Stimulated activated CD4-positive, alpha-beta T cell treated with anti-CD3 and anti-CD28 coated beads, Interleukin-15, amount 100 ng/mL, for 48 hours (primary cell): ENCODE measurements at regions not wholly inside any gene's neighbourhood (a gene's known extent, or its start where the extent isn't known, plus 50 kb on each side); places are given as distances from the start of the nearest gene placed in this dataset.

Experiments
- DNase-seq, 2 donors: peaks; one replicate each; pipeline ENCODE4 v3.0.0-alpha.2; 2020; ENCODE audit warnings: low read depth in 2 of 2

DNA sequence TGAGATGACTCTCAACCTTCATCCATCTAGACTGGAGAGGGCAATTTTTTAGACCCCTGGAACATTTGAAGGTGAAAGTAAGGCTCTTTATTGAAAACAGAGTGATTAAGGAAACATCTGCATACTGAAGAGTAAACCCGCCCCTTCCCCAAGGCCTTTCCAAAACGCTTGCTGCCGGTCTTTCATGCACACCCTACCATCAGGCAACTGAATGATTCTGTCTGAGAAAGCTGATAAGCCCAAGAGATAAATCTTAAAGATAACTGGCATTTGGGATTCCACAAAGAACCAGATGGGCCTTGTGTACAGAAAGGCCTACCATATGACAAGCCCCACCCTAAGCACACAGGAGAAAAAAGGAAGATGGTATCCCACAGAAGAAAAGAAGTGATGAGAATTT, 54.4 kb upstream of the PIK3R1 start:
- DNase-seq = no peak

DNA sequence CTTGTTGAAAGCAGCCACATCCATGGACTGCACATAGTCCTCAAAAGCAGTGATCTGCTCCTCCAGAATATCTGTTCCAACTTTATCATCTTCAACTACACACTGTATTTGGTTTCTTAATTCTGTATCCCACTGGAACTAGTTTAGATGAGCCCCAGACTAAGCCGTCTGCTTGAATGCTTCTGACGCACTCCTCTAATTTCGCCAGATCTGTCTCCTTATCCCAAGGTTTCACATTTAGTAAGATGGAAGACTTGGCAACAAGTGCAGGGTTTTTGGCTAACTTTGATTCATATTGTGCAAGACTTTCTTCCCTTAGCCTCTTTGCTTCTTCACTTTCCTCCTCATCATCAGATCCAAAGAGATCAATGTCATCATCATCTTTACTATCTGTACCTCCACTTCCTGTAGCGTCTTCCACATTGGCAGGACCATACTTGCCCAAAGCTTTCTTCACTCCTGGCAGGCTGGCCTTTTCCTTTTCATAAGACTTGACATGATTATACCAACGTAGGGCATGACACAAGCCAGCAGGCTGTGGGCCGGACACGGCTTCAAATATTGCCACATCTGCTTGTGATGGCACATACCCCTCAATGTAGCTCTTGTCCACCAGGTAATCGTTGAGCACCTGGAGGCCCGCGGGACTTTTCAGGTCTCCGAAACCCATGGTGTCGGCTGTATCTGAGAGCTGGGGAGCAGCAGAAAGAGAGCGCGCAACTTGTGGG, 56.2 kb upstream of the PIK3R1 start:
- no peak for DNase-seq

DNA sequence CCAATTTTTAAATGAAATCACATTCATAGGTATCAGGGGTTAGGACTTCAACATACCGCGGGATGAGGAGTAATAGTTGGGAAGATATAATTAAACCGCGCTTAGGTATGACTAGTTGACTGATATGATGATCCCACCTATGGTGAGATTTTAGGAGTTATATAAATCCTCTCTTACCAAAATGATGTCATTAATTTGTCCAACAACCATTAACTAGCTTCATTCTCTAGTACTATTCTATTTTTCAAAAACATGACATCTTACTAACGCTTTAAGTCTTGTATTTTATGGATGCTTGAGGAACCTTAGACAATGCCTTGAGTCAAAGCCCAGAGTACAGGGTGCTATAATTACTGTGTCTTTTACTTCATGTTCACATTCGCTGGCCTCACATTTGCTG, 59.6 kb upstream of the PIK3R1 start:
- no peak for DNase-seq

DNA sequence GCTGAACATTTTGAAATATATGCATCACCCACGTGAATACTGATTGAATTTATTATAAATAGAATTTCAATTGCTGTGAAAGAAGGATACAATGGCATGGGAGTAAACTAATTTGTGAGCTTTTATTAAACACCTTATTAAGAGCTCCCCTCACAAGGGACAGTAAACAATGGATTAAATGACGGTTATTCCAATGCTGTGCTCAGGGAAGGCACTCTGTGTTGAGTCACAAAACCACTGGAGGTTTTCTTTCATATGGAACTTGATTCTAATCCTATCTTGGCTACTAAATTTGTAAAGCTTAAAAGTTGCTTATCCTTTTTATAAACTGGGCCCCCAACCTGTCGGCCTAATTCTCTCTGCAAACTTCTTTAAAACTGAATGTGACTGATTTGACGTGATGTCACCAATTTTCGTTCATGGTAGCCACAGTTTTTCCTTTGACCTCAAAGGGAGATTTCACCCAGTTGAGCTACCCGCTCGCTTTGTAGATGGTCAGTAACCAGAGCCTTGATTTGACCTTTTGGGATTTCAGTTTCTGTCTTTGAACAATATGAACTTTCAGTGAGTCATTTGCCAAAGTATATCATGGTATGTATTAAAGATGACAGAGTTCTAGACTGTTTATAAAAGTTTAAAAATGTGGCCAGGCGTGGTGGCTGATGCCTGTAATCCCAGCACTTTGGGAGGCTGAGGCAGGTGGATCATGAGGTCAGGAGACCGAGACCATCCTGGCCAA, 61.3 kb upstream of the PIK3R1 start:
- DNase-seq = no peak

DNA sequence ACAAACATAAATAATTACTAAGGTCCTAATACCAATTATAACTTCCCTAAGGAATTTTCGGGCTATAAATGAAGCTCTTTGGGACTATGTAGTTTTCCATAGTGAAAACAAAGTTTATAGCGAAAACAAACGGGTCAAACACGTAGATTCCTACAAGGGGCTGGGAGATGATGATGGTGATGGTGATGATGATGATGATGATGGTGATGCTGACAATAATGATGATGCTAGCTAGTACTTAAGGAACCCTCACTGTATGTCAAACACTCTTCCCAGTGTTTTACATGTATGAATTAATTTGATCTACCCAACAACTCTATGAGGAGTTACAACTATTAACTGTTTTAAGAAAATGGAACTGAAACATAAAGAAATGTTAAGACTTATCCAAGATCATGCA, 63.7 kb upstream of the PIK3R1 start:
- no peak for DNase-seq

DNA sequence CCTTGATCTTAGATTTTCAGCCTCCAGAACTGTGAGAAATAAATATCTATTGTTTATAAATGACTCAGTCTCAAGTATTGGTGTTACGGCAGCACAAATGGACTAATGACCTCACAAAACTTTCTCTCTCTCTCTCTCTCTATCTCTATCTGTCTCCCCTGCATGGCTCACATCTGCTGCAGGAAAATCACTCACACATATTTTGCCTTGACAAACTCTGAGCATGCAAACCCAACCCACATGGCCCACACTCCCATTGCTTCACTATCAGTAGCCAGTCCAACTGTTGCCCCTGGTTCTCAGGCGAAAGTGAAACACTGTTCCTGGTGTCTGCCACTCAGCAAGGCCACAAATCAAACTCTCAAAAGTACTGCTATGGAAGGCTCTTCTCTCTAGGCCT, 66.4 kb upstream of the PIK3R1 start:
- no peak for DNase-seq

DNA sequence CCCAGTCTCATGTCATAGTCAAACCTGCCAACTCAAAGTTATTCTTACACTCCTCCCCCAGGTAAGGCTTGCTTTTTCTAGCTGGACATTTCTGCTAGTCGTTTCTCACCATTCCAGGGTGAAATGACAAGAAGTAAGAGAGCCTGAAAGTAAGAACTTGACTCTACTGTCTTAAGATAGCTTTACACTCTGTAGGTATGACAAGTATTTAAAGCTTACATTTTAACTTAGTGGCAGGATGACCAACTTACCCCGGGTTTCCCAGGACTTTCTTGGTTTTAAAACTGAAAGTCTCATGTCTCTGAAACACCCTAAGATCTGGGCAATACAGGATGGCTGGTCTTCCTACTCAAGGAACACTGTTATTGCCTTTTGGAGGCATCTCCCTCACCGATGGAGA, 67.5 kb upstream of the PIK3R1 start:
- DNase-seq = no peak

DNA sequence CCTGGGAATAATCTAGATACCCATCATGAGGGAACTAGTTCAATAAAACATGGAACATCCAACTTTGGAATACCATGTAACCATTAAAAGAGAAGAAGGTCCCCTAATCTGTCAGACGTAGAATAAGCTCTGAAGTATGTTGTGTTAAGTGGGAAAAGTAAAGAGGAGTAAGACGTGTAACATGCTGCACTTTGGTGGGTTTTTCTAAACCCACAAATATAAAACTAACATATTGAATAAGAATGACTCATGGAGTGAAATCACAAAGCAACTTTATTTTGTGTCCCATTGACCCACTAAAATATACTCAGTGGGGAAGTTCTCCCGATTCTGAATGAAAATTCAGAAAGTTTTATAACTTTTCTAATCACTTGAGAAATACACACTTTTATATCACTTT, 67.9 kb upstream of the PIK3R1 start:
- no peak for DNase-seq

DNA sequence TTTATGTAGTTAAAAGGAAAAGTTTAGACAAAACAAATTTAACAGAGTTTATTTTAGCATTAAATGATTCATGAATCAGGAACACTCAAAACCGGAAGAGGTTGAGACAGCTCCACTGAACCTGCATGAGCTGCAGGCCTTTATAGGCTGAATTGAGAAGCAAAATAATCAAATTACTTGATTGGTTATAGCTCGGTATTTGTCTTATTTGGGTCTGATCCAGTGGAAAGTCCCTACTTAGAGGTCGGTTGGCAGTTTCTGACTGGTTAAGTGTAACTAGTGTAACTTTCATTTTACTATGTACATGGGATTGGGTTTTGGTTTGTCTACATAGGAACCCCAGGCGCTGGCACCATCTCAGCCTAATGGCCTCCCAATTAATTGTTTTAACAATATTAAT, 74.1 kb upstream of the PIK3R1 start:
- DNase-seq = no peak

DNA sequence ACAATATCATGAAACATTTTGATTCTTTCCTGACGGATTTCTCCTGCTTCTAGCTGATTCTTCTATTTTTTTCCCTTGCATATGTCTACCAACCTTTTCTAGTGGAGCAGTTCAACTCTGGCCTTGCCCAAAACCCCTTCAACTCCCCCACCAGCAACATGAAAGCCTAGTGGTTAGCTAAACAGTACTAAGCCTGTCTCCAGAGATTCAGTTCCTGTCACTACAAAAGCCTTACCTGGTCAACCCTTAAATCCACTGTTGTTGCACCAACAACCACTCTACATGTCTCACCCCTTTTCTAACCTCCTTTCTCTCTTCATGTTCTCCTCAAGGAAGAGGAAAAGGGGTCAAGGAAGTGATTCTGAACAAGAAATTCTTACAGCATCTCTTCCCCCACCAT, 74.8 kb upstream of the PIK3R1 start:
- no peak for DNase-seq

DNA sequence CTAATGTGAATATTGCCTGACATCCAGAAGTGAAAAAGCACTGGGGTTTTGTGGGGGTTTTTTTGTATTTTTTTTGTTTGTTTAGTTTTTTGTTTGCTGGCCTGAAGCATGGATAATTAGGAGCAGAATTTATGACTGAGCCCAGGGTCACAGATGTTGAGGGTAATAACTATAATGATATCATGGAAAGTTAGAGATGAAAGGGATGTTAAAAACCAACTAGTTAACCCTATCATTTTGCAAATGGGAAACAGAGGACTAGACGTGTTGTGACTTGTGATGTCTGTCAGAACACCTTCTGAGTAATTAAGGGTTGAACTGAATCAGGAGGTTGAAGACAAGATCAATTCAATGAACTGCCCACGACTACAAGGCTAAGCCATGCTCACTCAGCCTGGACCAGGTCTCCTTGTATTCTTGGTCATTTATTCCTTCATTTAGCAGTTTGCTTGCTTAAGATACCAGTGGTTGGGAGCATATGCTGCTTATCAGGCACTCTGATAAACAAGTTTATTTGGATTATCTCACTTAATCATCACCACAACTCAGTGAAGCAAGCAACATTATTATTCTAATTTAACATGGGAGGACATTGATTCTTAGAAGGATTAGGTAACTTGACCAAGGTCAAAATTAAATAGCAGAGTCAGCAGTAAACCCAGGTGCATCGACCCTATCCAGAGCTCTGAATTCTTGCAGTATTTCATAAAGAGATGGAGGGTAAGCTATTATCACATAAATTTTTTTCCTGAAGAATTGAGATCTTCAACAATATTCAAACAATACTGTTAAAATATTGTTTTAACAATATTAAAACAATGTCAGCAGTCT, 75.7 kb upstream of the PIK3R1 start:
- DNase-seq = no peak

DNA sequence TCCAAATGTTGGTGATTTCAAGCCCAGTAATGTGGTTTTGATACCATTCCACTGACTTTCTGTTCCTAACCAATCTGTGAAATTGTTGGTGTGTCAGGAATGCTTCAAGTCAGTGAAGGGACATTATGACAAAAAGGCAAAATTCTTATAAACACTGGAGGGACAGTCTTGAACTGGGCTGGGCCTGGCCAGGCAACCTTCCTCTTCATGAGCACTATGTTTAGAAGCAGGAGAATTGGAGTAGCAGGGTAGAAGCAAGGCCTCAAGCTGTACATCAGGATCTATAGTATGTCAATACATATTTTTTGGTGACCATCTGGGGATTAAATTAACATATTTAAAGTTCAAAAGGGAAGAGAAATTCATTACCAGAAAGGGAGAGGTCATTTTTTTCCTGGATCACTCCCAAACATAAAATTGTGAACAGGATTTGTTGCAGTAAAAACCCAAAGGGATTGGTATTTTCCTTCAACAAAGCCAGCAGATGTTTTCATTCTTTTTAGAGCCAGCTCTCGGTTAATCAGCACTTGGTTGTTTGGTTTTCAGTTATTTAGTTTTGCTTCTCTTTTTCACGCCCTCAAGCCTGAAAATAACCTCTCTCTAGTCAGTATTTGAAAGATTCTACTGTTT, 77.9 kb upstream of the PIK3R1 start:
- no peak for DNase-seq

DNA sequence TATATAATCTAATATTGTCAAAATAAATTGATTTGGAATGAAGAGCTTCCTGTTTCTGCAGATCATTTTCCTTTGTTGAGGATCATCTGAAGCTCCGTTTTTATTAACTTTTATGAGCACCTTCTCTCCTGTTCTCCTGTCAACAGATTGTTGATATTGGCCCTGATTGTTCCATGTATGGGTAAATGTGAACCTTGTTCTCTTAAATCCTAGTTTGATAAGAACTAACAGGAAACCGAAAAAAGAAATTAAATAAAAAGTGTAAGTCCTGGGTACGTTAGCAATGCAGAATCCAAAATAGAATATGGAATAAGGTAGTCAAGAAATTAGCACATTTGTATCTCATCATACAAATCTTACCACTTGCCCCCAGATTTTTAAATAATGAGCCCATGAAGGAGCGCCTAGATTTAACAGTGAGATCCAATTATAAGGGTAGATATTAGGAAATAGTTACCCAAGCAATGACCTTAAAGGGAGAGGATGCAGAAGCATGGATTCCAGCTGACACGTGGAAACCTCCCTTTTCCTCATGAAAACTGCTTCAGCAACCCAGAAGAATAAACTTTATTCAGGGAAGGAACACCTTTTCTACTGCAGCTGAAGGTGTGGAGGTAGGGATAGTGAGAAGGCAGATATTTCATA, 80.8 kb upstream of the PIK3R1 start:
- no peak for DNase-seq

DNA sequence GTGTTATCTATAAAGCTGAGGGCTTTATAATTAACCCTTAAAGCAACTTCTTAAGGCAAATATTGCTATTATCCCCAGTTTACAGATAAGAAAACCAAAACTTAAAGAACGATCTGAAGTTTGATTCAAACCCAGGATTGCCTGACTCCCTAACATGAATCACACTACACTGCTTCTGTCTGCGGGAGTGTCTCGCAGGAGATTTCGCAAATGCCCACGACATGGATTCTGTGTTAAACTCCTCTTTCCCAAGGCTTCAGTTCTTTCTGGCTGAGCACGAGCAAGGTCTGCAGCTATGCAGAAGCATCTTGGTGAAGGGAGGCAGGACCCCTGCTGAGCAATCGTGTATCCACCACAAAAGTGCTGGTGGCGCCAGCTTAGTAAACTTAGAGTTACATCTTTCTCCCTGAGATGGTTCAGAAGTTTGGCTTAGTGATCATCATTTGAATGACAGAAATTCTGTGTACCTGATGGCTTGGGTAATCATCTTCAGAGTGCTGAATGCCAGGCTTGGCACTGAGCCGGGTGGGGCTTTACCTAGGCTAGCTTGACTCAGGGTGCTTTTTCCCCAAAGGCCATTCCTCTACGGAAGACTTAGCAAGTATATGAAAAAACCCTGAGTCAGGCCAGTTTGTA, 81.4 kb upstream of the PIK3R1 start:
- DNase-seq = no peak

DNA sequence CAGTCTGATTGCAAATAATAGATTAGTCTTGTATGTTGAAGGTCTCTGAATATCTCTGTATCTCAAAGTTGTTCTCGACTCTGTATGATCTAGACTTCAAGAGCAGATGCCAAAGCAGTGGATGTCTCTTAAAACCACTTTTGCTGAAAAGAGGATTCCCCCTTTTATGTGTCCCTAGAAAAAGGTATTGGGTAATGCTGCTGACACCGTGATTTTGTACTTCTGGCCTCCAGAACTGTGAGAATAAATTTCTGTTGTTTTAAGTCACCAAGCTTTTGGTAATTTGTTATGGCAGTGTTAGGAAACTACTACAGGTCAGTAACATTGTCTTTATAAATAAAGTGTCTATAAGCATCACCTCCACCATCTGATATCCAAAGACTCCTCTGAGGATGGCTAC, 85.3 kb upstream of the PIK3R1 start:
- no peak for DNase-seq

DNA sequence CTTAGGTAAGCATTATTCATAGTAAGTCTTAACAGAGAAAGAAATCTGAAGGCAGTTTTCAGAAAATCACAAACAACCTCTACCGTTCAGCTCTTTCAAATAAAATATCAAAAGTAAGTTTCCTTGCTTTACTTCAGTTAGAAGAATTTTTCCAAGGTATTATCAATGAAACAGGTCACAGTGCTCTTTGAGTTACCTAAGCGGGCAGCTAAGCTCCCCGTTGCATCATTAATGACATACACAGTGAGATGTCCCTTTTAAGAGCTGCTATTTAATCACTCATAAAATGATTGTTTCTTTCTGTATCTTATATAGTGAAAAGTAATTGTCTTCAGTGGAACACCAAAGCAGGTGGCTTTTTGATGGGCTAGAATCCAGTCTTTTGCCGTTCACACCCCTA, 86.2 kb upstream of the PIK3R1 start:
- no peak for DNase-seq

DNA sequence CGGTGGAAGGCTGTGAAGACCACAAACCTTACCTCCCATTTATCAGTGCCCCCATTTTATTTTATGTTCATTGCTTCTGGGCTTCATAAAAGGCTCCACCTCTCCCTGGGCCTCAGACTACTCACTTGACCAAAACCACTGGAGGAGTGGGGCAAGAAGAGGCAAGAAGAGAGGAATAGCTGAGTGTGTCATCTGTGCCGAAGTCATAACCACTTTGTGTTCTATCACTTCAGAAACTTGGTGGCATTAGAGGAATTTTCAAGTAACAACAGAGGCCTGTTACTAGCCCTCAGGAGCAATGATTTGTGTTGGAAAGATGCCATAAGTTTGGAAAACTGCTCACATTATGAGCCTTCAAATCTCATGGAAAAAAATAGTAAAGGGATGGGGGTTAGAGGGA, 88.7 kb upstream of the PIK3R1 start:
- DNase-seq = no peak

DNA sequence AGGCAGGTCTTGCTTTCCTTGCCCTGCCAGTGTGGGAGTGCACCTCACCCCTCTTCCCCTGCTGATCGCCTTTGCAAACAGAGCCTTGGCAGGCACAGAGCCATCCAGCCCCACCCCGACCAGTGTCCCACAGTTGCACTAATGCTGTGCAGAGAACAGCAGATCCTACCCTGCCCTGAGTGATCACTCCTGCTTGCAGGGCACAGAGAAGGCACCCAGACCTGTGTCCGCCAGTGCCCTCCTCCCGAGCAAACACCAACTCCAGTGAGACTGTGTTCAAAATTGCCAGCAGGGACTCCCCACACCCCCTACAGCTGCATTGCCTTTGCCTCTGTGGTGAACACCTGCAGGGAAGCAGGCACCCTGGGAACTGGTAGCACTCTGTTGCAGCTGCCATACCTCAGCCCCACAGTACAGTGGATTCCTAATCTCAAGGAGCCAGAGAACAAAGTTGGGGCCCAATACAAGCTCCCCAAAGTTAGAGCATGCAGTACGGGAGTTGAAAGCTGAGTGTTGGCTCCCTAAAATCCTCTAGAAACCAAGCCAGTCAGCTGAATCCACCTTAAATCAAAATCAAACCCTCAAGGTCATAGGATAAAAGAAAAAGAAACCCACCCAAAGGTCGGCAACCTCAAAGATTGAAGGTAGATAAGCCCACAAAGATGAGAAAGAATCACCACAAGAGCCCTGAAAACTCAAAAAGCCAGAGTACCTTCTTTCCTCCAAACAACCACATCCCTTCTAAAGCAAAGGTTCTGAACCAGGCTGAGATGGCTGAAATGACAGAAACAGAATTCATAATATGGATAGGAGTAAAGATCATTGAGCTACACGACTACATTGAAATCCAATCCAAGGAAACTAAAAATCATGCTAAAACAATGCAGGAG, 92.9 kb upstream of the PIK3R1 start:
- no peak for DNase-seq

DNA sequence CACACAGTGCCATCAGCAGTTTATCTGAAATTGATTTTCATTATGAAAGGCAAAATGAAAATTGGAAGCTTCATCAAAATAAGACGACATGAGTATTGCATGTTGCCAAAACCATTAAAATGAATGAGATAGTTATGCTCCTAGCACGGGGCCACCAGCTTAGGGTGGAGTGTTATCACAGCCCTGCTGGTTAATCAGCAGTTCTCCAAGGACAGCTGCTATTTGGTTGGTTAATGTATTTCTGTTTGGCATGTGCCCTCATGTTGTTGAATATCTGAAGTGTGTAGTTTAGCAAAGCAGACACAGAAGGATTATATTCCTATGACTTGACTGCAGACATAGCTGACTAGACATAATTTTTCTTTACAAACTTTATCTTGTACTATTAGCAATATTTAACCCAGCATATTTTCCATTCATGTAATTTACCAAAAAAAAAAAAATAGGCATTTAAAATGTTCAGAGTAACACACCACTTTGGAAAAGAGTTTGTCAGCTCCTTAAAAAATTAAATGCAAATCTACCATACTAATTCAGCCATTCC, 98.6 kb upstream of the PIK3R1 start:
- no peak for DNase-seq

DNA sequence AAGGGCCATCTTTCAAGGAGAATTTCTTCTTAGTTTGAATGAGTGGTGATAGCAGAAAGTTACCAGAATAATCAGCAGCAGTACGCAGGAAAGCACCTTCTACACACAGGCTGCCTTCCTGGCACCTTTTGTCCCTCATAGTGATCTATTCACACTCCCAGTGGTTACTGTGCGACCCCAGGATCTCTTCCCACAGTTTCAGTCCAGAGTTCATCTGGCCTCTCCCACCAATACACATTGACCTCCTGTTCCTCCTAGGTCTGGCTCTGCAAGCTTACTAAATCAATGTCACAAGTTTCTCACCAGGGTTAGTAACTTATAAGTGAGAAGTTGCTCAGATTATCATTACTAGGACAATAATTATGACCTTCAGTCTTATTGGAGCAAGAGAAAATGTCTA, 99.1 kb upstream of the PIK3R1 start:
- no peak for DNase-seq
